Activated CD4-positive, alpha-beta memory T cell treated with anti-CD3 and anti-CD28 coated beads, Interleukin-2, amount 10 ng/mL, durations not matched to agents 7 days and 5 days (primary cell): ENCODE measurements at regions not wholly inside any gene's neighbourhood (a gene's known extent, or its start where the extent isn't known, plus 50 kb on each side); places are given as distances from the start of the nearest gene placed in this dataset.

Source experiments
- CTCF ChIA-PET: fragments of 350-600 bp; sonication (Branson Sonifier 250); formaldehyde crosslinking; loops from one replicate; lab custom pipeline; 2021; ENCODE audit warnings: antibody characterized with exemption, inconsistent platforms; lab: Charles Lee
- POLR2A ChIA-PET: fragments of 350-600 bp; sonication (Branson Sonifier 250); formaldehyde crosslinking; loops from one replicate; lab custom pipeline; 2021; ENCODE audit warnings: antibody characterized with exemption; lab: Charles Lee
- DNase-seq: peaks from one replicate; pipeline ENCODE4 v3.0.0-alpha.2; 2020
- H3K27ac Mint-ChIP-seq: one replicate; pipeline ENCODE4 v1.8.0; 2021; ENCODE audit warnings: mild to moderate bottlenecking, mixed read lengths
- H3K27me3 Mint-ChIP-seq: one replicate; pipeline ENCODE4 v1.8.0; 2021; ENCODE audit warnings: mixed read lengths
- H3K36me3 Mint-ChIP-seq: one replicate; pipeline ENCODE4 v1.8.0; 2021; ENCODE audit warnings: low read depth, mixed read lengths
- H3K4me1 Mint-ChIP-seq: one replicate; pipeline ENCODE4 v1.8.0; 2021; ENCODE audit warnings: mixed read lengths
- H3K4me3 Mint-ChIP-seq: one replicate; pipeline ENCODE4 v1.8.0; 2021; ENCODE audit warnings: mild to moderate bottlenecking, mixed read lengths
- H3K9me3 Mint-ChIP-seq: one replicate; pipeline ENCODE4 v1.8.0; 2021; ENCODE audit warnings: mixed read lengths

- Mint-ChIP-seq H3K4me1 (no peaks in the 10 kb centered on the region), H3K27ac (no peak overlapping the region), H3K4me3 (no peak overlapping the region), H3K27me3 (no peaks in the 10 kb centered on the region), H3K36me3 (peaks cover 4% of the 10 kb centered on the region), H3K9me3 (peaks cover 37% of the 10 kb centered on the region)
- DNase-seq: no peak
- ChIA-PET CTCF (no interaction called here), POLR2A (no interaction called here)
Measured at GRCh38 chr18:78128004-78128403, 851.6 kb upstream of the SALL3 start.

DNA sequence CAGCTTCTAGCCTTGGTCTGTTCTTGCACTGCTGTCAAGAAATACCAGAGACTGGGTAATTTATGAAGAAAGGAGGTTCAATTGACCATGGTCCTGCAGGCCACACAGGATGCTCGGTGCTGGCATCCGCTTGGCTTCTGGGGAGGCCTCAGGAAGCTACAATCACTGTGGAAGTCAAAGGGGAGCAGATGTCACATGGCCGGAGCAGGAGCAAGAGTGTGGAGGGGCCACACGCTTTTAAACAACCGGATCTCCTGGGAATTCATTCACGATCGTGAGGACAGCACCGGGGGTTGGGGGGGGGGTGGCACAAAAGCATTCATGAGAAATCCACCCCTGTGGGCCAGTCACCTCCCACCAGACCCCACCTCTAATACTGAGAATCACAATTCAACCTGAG, 850.4 kb upstream of the SALL3 start:
- CTCF ChIA-PET: no interaction called here
- no peak for DNase-seq
- Mint-ChIP-seq H3K27ac (no peak overlapping the region), H3K4me3 (no peak overlapping the region), H3K4me1 (no peaks in the 10 kb centered on the region), H3K27me3 (no peaks in the 10 kb centered on the region), H3K9me3 (peaks cover 37% of the 10 kb centered on the region), H3K36me3 (peaks cover 4% of the 10 kb centered on the region)
- POLR2A ChIA-PET: no interaction called here

DNA sequence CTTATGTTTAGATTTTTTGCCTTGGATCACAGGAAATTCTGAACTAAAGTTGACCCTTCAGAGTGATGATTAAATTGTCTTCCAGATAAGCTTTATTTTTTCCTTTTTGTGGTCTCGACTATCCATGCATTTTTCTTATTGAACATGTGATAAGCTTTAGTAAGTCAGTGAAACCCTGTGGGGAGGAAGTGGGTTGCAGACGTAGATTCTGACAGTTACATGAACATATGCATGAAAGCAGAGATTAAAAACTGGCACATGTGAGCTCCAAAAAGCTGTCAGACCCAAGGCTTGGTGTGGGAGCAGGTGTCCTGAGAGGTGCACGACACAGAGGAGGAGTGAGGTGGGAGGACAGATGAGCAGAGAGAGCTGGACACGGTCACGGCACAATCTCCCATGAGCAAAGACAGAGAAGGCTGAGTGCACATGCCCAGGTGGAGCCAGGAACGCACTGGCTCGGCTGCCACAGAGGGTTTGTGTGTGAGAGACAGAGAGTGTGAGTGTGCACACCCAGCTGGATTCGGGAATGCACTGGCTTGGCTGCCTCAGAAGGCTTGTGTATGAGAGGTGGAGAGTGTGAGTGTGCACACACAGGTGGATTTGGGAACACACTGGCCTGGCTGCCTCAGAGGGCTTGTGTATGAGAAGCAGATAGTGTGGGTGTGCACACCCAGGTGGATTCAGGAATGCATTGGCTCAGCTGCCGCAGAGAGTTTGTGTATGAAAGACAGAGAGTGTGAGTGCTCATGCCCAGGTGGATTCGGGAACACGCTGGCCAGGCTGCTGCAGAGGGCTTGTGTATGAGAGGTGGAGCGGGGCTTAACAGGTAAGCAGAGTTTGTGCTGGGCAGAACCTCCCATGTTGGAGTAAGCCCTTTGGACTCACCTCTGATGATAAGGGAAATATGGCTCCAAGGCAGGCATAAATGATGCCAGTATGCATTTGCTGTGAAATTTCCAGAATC, 849.1 kb upstream of the SALL3 start:
- Mint-ChIP-seq H3K4me3 (no peak overlapping the region), H3K4me1 (no peaks in the 10 kb centered on the region), H3K36me3 (peaks cover 4% of the 10 kb centered on the region), H3K27ac (no peak overlapping the region), H3K9me3 (peaks cover 30% of the 10 kb centered on the region), H3K27me3 (no peaks in the 10 kb centered on the region)
- no peak for DNase-seq
- CTCF ChIA-PET: no interaction called here
- POLR2A ChIA-PET: no interaction called here

DNA sequence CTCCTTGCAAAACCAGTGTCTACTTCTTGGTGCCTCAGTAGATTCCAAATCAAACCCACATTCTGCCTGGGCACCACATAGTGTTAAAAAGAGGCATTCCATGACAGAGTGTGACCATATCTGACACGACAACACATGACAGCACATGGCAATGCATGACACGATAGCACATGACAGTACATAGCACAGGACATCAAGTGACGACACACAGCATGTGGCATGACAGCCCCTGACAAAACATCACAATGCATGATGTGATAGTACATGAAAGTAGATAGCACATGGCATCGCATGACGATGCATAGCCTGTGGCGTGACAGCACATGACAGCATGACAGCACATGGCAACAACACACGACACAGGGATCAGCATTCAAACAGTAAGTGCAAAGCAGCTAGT, 845.9 kb upstream of the SALL3 start:
- Mint-ChIP-seq H3K27me3 (no peaks in the 10 kb centered on the region), H3K36me3 (no peaks in the 10 kb centered on the region), H3K9me3 (peaks cover 11% of the 10 kb centered on the region), H3K4me3 (no peak overlapping the region), H3K27ac (no peak overlapping the region), H3K4me1 (no peaks in the 10 kb centered on the region)
- ChIA-PET CTCF (no interaction called here), POLR2A (no interaction called here)
- no peak for DNase-seq

DNA sequence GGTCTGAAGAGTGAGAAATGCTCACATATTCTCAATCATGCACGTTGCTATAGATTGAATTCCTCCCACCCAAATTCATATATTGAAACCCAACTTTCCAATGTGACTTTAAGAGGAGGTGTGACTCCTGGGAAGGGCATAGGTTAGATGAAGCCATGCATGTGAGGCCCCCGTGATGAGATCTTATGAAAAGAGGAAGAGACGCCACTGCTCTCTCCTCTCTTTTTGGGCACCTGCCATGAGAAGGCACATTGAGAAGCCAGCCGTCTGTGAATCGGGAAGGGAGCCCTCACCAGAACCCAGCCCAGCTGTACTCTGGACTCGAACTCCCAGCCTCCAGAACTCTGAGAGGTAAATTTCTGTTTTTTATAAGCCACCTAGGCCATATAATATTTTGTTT, 842.6 kb upstream of the SALL3 start:
- no peak for DNase-seq
- no peaks in the 10 kb centered on the region for H3K4me1 Mint-ChIP-seq
- CTCF ChIA-PET: no interaction called here
- no peak overlapping the region for H3K27ac Mint-ChIP-seq
- peaks cover 3% of the 10 kb centered on the region for H3K9me3 Mint-ChIP-seq
- H3K27me3 Mint-ChIP-seq: peaks cover 2% of the 10 kb centered on the region
- no peaks in the 10 kb centered on the region for H3K36me3 Mint-ChIP-seq
- no peak overlapping the region for H3K4me3 Mint-ChIP-seq
- POLR2A ChIA-PET: no interaction called here

DNA sequence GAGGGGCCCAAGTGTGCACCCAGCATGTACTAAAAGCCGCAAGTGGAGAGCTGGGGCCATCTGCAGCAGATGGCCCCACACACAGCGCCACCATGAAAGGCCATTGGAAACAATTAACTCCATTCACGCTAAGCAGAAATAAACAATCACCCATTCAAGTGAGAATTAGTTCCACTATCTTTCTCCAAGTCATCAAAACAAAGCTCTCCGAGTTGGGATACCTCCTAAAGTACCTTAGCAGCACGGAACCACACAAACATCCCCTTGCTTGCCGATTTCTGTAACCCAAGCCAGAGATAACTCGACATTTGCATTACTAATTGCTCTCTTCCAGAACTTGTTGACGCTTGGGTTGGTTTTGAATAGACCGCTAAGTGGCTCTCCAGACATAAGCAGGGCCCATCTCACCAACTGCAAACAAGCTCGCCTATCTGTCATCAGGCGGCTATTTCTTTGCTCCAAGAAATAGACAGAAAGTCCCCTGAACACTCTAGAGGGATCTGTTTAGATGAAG, 840.6 kb upstream of the SALL3 start:
- Mint-ChIP-seq H3K4me3 (no peak overlapping the region), H3K9me3 (peaks cover 3% of the 10 kb centered on the region), H3K27me3 (peaks cover 2% of the 10 kb centered on the region), H3K27ac (no peak overlapping the region), H3K36me3 (no peaks in the 10 kb centered on the region), H3K4me1 (no peaks in the 10 kb centered on the region)
- no peak for DNase-seq
- ChIA-PET POLR2A (no interaction called here), CTCF (no interaction called here)

GRCh38 chr18:78140294-78140693, 839.3 kb upstream of the SALL3 start:
- Mint-ChIP-seq H3K4me1 (no peaks in the 10 kb centered on the region), H3K4me3 (no peak overlapping the region), H3K36me3 (no peaks in the 10 kb centered on the region), H3K27ac (no peak overlapping the region), H3K9me3 (peaks cover 3% of the 10 kb centered on the region), H3K27me3 (peaks cover 2% of the 10 kb centered on the region)
- ChIA-PET POLR2A (no interaction called here), CTCF (no interaction called here)
- DNase-seq: no peak

GRCh38 chr18:78144669-78145068, 834.9 kb upstream of the SALL3 start:
- CTCF ChIA-PET: no interaction called here
- no peaks in the 10 kb centered on the region for H3K36me3 Mint-ChIP-seq

GRCh38 chr18:78145096-78145495, 834.5 kb upstream of the SALL3 start:
- CTCF ChIA-PET: no interaction called here
- Mint-ChIP-seq H3K4me3 (no peak overlapping the region), H3K27ac (no peak overlapping the region), H3K36me3 (no peaks in the 10 kb centered on the region), H3K27me3 (no peaks in the 10 kb centered on the region), H3K9me3 (no peaks in the 10 kb centered on the region), H3K4me1 (no peaks in the 10 kb centered on the region)
- DNase-seq: no peak
- POLR2A ChIA-PET: no interaction called here

More at GRCh38 chr18:78144669-78145068, 834.9 kb upstream of the SALL3 start:
- Mint-ChIP-seq H3K9me3 (no peaks in the 10 kb centered on the region), H3K27ac (no peak overlapping the region), H3K4me3 (no peak overlapping the region), H3K4me1 (no peaks in the 10 kb centered on the region), H3K27me3 (peaks cover 1% of the 10 kb centered on the region)
- POLR2A ChIA-PET: no interaction called here
- DNase-seq: no peak

DNA sequence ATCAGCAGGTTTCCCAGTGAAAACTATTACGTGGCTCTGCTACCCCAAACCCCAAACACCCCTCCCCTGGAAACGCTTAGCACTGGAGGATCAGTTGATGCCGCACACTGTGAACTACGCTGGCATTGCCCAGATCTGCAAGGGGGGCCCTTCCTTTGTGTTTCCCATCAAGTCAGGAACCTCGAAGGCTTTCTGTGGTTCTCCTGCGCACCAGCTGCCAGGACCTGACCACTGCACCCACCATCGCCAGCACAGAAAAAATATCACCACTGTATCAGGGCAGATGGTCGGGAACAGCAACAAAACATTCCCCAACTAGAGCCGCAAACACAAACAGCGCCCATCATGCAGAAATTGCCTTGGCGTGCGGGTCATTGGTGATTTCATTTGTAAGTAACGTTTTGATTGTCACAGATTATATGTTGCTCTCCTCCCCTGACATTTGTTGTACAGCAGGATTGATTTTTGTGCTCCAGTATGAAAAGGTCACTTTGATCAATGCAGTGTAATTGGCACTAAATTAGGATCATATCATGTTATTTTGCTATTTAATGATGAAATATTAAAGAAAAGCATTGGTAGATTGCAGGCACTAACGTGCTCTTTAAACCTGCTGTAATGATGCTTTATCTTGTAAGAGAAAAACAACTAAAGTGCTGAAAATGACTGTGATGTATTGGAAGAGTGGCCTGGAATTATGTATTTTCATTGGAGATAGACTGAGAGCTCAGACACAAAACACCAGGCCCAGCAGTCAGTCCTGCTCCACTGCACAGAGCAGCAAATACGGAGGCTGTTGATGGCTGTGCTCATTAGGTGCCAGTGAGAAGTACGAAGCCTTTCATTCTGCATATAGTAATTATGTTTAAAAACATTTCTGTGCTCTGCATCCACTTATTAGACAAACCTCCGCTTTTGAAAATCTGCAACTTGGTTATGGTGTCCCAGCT, 833.2 kb upstream of the SALL3 start:
- no peak overlapping the region for H3K27ac Mint-ChIP-seq
- ChIA-PET POLR2A (no interaction called here), CTCF (no interaction called here)
- DNase-seq: no peak
- H3K27me3 Mint-ChIP-seq: no peaks in the 10 kb centered on the region
- no peaks in the 10 kb centered on the region for H3K36me3 Mint-ChIP-seq
- no peaks in the 10 kb centered on the region for H3K4me1 Mint-ChIP-seq
- no peak overlapping the region for H3K4me3 Mint-ChIP-seq
- peaks cover 5% of the 10 kb centered on the region for H3K9me3 Mint-ChIP-seq

DNA sequence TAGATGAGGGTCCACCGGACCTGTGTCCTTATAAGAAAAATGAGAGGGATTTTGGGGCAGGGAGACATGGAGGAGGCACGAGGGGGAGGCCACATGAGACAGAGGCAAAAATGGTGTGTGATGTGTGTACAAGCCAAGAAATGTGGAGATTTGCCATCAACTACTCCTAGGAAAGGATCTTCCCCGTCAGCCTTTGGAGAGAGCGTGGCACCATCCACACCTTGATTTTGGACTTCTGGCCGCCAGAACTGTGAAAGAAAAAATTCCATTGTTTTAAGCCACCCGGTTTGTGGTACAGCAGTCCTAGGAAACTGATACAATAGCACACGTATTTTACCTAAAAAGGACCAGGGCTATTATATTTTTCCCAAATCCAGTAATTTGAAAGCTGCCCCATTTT, 829.0 kb upstream of the SALL3 start:
- no peaks in the 10 kb centered on the region for H3K27me3 Mint-ChIP-seq
- ChIA-PET CTCF (no interaction called here), POLR2A (no interaction called here)
- H3K4me1 Mint-ChIP-seq: no peaks in the 10 kb centered on the region
- no peak overlapping the region for H3K27ac Mint-ChIP-seq
- H3K4me3 Mint-ChIP-seq: no peak overlapping the region
- H3K9me3 Mint-ChIP-seq: peaks cover 9% of the 10 kb centered on the region
- no peak for DNase-seq
- H3K36me3 Mint-ChIP-seq: no peaks in the 10 kb centered on the region

DNA sequence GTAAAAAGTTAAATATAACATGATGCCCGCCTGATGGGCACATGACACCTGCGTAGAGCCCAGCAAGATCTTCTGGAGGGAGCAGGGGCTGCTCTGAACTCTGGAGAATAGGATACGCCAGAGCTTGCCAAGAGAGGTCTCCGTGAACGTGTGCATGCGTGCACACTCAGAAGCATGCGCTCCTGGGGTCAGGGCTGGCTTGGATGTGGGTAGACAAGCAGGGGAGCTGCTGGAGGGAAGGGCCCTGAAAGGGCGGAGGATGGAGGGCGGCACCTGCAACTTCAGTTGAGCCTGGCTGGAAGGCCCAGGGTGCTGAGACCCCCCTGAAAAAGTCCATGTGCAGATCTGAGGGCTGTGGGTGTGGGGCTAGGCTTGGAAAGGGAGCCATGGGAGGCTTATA, 828.4 kb upstream of the SALL3 start:
- H3K9me3 Mint-ChIP-seq: peaks cover 9% of the 10 kb centered on the region
- H3K4me1 Mint-ChIP-seq: no peaks in the 10 kb centered on the region
- DNase-seq: no peak
- no peak overlapping the region for H3K27ac Mint-ChIP-seq
- POLR2A ChIA-PET: no interaction called here
- H3K36me3 Mint-ChIP-seq: no peaks in the 10 kb centered on the region
- no peaks in the 10 kb centered on the region for H3K27me3 Mint-ChIP-seq
- H3K4me3 Mint-ChIP-seq: no peak overlapping the region
- CTCF ChIA-PET: no interaction called here
